Fibroblast of skin of left biceps (primary cell): ENCODE measurements at regions not wholly inside any gene's neighbourhood (a gene's known extent, or its start where the extent isn't known, plus 50 kb on each side); places are given as distances from the start of the nearest gene placed in this dataset.
"Not testable (repeated sequence)": the region's sequence is repeated elsewhere in the genome, so short reads cannot be mapped to it uniquely, and the experiment has no call there.

Experiments used
- DNase-seq, 2 experiments: peaks; one replicate each; pipeline ENCODE4 v3.0.0-alpha.2; 2013; ENCODE audit warnings: low read depth in 2 of 2

GRCh38 chr1:30250338-30250983, 472.9 kb downstream of the MATN1 start:
- DNase-seq: no peak

GRCh38 chr1:30249446-30250337, 473.7 kb downstream of the MATN1 start:
- no peak for DNase-seq

GRCh38 chr1:30248774-30249173, 474.6 kb downstream of the MATN1 start:
- DNase-seq: no peak

- DNase-seq: no peak
Measured at GRCh38 chr1:30248373-30248772, 475.0 kb downstream of the MATN1 start.

- no peak for DNase-seq
Measured at GRCh38 chr1:30244801-30245200, 478.6 kb downstream of the MATN1 start.

GRCh38 chr1:30242722-30243457, 480.5 kb downstream of the MATN1 start:
- no peak for DNase-seq

GRCh38 chr1:30242168-30242567, 481.2 kb downstream of the MATN1 start:
- no peak for DNase-seq

- DNase-seq: no peak
Measured at GRCh38 chr1:30241681-30242080, 481.7 kb downstream of the MATN1 start.

- no peak for DNase-seq
Measured at GRCh38 chr1:30234091-30234490, 489.3 kb downstream of the MATN1 start.

GRCh38 chr1:30232288-30232899, 491.0 kb downstream of the MATN1 start:
- no peak for DNase-seq

- DNase-seq: no peak
Measured at GRCh38 chr1:30229960-30230359, 493.4 kb downstream of the MATN1 start.

GRCh38 chr1:30229557-30229956, 493.8 kb downstream of the MATN1 start:
- no peak for DNase-seq

GRCh38 chr1:30226648-30227047, 496.7 kb downstream of the MATN1 start:
- DNase-seq: no peak

- no peak for DNase-seq
Measured at GRCh38 chr1:30225357-30225756, 498.0 kb downstream of the MATN1 start.

GRCh38 chr1:30219675-30220074, 503.7 kb downstream of the MATN1 start:
- DNase-seq: no peak

GRCh38 chr1:30218438-30218837, 504.9 kb downstream of the MATN1 start:
- no peak for DNase-seq

GRCh38 chr1:30216602-30217001, 506.8 kb downstream of the MATN1 start:
- no peak for DNase-seq

GRCh38 chr1:30213936-30214335, 509.4 kb downstream of the MATN1 start:
- no peak for DNase-seq

GRCh38 chr1:30207962-30208361, 515.4 kb downstream of the MATN1 start:
- not testable (repeated sequence) for DNase-seq

- not testable (repeated sequence) for DNase-seq
Measured at GRCh38 chr1:30206631-30207030, 516.8 kb downstream of the MATN1 start.

GRCh38 chr1:30204916-30205315, 518.5 kb downstream of the MATN1 start:
- not testable (repeated sequence) for DNase-seq

- no peak for DNase-seq
Measured at GRCh38 chr1:30201015-30201414, 522.4 kb downstream of the MATN1 start.
